Vagina (tissue), 2 donors: ENCODE measurements at regions not wholly inside any gene's neighbourhood (a gene's known extent, or its start where the extent isn't known, plus 50 kb on each side); places are given as distances from the start of the nearest gene placed in this dataset.
A peak's percentile ranks its signal among the peaks of the same experiment; 100 is the strongest.

ENCODE experiments used
- DNase-seq, 2 donors: peaks; one replicate each; pipeline ENCODE4 v3.0.0-alpha.2; 2017; ENCODE audit errors: extremely low spot score in 2 of 2
- H3K27ac ChIP-seq: fragments of 200-600 bp; sonication (generic); one replicate; pipeline ENCODE4 v1.5.1; 2019
- H3K27me3 ChIP-seq: fragments of 200-600 bp; sonication (generic); one replicate; pipeline ENCODE4 v1.5.1; 2019
- H3K36me3 ChIP-seq, 2 donors: fragments of 200-600 bp; sonication (generic); one replicate each; pipeline ENCODE4 v1.5.1; 2017 to 2019
- H3K4me1 ChIP-seq: fragments of 200-600 bp; sonication (generic); one replicate; pipeline ENCODE4 v1.5.1; 2019
- H3K4me3 ChIP-seq, 2 donors: fragments of 200-600 bp; sonication (generic); 1 replicate in 1 of 2; 2 replicates in 1 of 2; pipeline ENCODE4 v1.5.1; 2016 to 2019
- H3K9me3 ChIP-seq: fragments of 200-600 bp; sonication (generic); one replicate; pipeline ENCODE4 v1.5.1; 2019
- POLR2A ChIP-seq, 2 donors: fragments of 450-650 bp; IDR thresholded peaks; one replicate each; pipeline ENCODE4 v1.6.1; 2017; ENCODE audit warnings: antibody characterized with exemption in 2 of 2, mild to moderate bottlenecking in 2 of 2, moderate library complexity in 2 of 2
- POLR2AphosphoS5 ChIP-seq, 2 donors: sonication (generic); formaldehyde crosslinking; IDR thresholded peaks; one replicate each; pipeline ENCODE4 v1.9.0; 2017; ENCODE audit warnings: antibody characterized with exemption in 2 of 2, mild to moderate bottlenecking in 2 of 2, low read depth in 1 of 2; ENCODE audit not compliant: insufficient read depth in 1 of 2
- intact Hi-C: fragments of 100-400 bp; cut with DNase I; formaldehyde crosslinking; loops from one replicate; pipeline ENCODE4 v1.15.1; 2023
- TF ChIP-seq, protein P1 (sequence below), 3 experiments: fragments of 450-650 bp in 2 of 3; fragments of 200-600 bp in 1 of 3; sonication (generic) in 1 of 3; IDR thresholded peaks; one replicate each; pipeline ENCODE4 v1.5.1; 2017 to 2019; ENCODE audit warnings: antibody characterized with exemption in 3 of 3, mild to moderate bottlenecking in 2 of 3, moderate library complexity in 2 of 3

DNA sequence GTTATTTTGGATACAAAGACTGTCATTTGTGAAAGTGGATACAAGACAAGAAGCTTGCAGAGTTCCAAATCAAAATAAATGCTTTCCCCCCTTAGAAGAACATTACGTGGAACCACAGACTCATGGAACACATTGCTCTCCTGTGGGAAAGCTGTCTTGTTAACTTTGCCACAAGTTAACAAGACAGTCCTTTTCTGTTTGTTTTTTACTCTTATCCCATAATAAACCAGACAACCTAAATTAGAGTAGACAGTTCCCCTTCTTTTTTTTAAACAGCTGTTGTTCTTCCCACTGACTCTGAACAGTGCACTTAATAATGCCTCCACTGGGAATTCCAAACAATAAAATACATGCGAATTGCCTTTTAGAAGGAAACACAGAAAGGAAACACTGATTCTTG lies 255.3 kb upstream of the UBE2E2 start:
- no peaks in the 10 kb centered on the region for H3K9me3 ChIP-seq
- no peaks in the 10 kb centered on the region for H3K4me1 ChIP-seq
- no peaks in the 10 kb centered on the region for H3K36me3 ChIP-seq
- H3K27ac ChIP-seq: peak overlapping the region; percentile 54
- H3K4me3 ChIP-seq: no peak overlapping the region
- no peaks in the 10 kb centered on the region for H3K27me3 ChIP-seq
- TF ChIP-seq POLR2AphosphoS5 (IDR thresholded peaks at IDR 0.05; ENCODE audit: insufficient read depth in 1 of 2, low read depth in 1 of 2): peak in 1 of 2 donors; percentile 38
- TF ChIP-seq POLR2A (IDR thresholded peaks at IDR 0.05): no peak
- intact Hi-C loops: no loop called here
- no peak for DNase-seq

DNA sequence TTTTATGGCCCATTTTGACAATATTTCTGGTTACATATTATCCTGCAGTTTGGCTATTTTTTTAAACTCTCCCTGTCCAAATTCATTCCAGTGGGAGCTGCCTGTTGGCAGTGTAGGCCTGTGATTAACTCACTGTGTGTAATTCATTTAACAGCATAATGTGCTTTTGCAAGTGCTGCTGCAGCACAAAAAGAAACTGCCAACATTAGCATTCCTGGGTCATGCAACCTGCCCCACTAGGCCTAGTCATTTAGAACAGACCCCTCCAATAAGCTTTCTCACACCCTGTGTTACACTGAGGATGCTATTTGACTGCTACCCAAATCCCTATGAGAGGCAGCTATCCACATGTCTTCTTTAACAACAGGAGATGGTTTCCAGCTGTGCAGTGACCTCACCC lies 251.2 kb upstream of the UBE2E2 start:
- TF ChIP-seq POLR2A (IDR thresholded peaks at IDR 0.05) (no peak), POLR2AphosphoS5 (IDR thresholded peaks at IDR 0.05; ENCODE audit: insufficient read depth in 1 of 2, low read depth in 1 of 2) (no peak)
- TF ChIP-seq, protein P1, sequence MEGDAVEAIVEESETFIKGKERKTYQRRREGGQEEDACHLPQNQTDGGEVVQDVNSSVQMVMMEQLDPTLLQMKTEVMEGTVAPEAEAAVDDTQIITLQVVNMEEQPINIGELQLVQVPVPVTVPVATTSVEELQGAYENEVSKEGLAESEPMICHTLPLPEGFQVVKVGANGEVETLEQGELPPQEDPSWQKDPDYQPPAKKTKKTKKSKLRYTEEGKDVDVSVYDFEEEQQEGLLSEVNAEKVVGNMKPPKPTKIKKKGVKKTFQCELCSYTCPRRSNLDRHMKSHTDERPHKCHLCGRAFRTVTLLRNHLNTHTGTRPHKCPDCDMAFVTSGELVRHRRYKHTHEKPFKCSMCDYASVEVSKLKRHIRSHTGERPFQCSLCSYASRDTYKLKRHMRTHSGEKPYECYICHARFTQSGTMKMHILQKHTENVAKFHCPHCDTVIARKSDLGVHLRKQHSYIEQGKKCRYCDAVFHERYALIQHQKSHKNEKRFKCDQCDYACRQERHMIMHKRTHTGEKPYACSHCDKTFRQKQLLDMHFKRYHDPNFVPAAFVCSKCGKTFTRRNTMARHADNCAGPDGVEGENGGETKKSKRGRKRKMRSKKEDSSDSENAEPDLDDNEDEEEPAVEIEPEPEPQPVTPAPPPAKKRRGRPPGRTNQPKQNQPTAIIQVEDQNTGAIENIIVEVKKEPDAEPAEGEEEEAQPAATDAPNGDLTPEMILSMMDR (IDR thresholded peaks at IDR 0.05): no peak
- H3K36me3 ChIP-seq: no peaks in the 10 kb centered on the region
- DNase-seq: no peak
- no peaks in the 10 kb centered on the region for H3K9me3 ChIP-seq
- no peaks in the 10 kb centered on the region for H3K27me3 ChIP-seq
- H3K4me3 ChIP-seq: no peak overlapping the region
- H3K4me1 ChIP-seq: no peaks in the 10 kb centered on the region
- no peak overlapping the region for H3K27ac ChIP-seq
- intact Hi-C loops: no loop called here

DNA sequence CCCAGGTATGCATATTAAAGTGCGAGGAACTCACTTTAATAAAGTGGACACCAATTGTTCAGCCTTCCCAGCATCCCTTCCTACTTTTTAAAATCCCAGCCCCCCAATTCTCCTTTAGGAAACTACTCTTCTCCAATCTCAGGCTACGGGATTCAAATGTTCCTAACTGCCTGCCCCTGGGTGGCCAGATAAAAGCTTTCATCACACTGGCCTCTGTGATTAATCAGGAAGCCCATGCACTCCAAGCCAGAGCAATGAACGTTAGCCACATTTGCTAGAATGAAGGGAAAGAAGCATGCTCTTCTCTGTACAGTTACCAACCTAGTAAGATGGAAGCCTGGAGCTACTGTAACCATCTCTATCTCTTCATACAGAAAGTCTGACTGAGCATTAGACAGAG lies 250.3 kb upstream of the UBE2E2 start:
- no peak for TF ChIP-seq POLR2AphosphoS5 (IDR thresholded peaks at IDR 0.05; ENCODE audit: insufficient read depth in 1 of 2, low read depth in 1 of 2)
- TF ChIP-seq, protein P1 (IDR thresholded peaks at IDR 0.05): no peak
- TF ChIP-seq POLR2A (IDR thresholded peaks at IDR 0.05): no peak
- Histone ChIP-seq H3K4me1 (no peaks in the 10 kb centered on the region), H3K27ac (no peak overlapping the region), H3K36me3 (no peaks in the 10 kb centered on the region), H3K9me3 (no peaks in the 10 kb centered on the region), H3K4me3 (no peak overlapping the region), H3K27me3 (no peaks in the 10 kb centered on the region)
- no peak for DNase-seq
- intact Hi-C loops: no loop called here

DNA sequence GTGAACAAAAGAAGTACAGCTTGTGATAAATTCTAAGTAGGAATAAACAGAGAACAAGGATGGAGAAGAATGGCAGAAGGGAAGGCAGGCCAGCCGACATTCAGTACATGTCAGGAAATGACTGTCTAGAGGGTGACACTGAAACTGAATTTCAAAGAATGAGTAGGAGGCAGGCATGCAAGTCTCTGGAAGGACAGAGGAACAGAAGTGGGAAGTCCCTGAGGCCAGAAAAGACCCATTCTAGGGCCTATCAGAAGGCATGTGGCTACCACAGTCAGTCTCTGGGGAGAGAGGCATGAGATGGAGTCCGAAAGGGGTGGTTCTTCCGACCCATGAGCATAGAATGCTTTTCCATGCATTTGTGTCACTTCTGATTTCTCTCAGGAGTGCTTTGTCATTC lies 243.5 kb upstream of the UBE2E2 start:
- no peak for DNase-seq
- no peaks in the 10 kb centered on the region for H3K36me3 ChIP-seq
- H3K4me1 ChIP-seq: peaks cover 11% of the 10 kb centered on the region
- TF ChIP-seq POLR2AphosphoS5 (IDR thresholded peaks at IDR 0.05; ENCODE audit: insufficient read depth in 1 of 2, low read depth in 1 of 2) (no peak), POLR2A (IDR thresholded peaks at IDR 0.05) (no peak)
- TF ChIP-seq, protein P1 (IDR thresholded peaks at IDR 0.05): no peak
- no peaks in the 10 kb centered on the region for H3K27me3 ChIP-seq
- no peak overlapping the region for H3K4me3 ChIP-seq
- H3K27ac ChIP-seq: no peak overlapping the region
- no peaks in the 10 kb centered on the region for H3K9me3 ChIP-seq
- intact Hi-C loops: no loop called here

DNA sequence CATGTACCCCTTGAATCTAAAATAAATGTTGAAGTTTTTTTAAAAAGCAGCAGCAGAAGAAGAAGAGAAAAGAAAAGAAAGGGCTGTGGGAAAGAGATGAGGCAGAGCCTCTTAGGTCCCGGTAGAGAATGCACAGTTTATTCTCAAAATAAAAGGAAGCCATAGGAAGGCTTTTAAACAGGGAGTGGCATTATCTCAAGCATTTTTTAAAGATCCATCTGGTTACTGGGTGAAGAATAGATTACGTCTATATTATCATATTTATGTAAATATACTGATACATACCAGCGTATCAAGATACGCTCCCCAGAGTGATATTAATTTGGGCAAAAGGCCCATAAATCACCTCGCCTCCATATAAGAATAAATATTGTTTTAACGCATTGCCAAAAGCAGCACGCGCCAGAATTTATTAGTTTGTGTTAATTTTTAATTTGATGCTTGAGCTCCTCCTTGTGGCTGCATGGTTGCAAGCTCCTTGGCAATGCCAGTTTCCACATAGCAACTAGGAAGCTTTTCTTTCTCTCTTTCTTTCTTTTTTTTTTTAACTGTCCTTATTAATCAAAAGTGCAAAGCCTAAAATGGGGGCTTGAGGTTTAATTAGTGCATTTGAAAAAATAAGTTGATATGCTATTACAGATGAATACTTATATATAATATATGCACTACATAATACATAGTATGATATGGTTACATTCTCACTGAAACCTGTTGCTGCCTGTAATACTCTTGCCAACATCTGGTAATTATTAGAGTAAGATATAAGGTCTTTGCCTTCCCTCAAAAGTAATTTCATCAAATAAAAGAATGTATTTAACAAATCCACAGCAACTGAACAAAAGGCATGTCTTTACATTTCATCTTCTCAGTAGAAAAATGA lies 242.8 kb upstream of the UBE2E2 start:
- Histone ChIP-seq H3K27ac (no peak overlapping the region), H3K4me1 (peaks cover 11% of the 10 kb centered on the region), H3K9me3 (no peaks in the 10 kb centered on the region), H3K27me3 (no peaks in the 10 kb centered on the region), H3K4me3 (no peak overlapping the region), H3K36me3 (no peaks in the 10 kb centered on the region)
- intact Hi-C loops: no loop called here
- TF ChIP-seq POLR2AphosphoS5 (IDR thresholded peaks at IDR 0.05; ENCODE audit: insufficient read depth in 1 of 2, low read depth in 1 of 2) (no peak), POLR2A (IDR thresholded peaks at IDR 0.05) (no peak)
- TF ChIP-seq, protein P1 (IDR thresholded peaks at IDR 0.05): peak; percentile 12 to 69 (median 51)
- DNase-seq: no peak
